Epithelial cell of proximal tubule (primary cell): ENCODE measurements at regions not wholly inside any gene's neighbourhood (a gene's known extent, or its start where the extent isn't known, plus 50 kb on each side); places are given as distances from the start of the nearest gene placed in this dataset.

Experiments used
- DNase-seq: peaks from one replicate; pipeline ENCODE4 v3.0.0-alpha.2; 2011; ENCODE audit warnings: low read depth
- H3K4me3 ChIP-seq: 2 replicates; pipeline ENCODE4 v1.5.1; 2011; ENCODE audit warnings: low read depth, mild to moderate bottlenecking, low read length
- CTCF ChIP-seq: conservative IDR thresholded peaks from 2 replicates; pipeline ENCODE4 v1.5.1; 2012; ENCODE audit warnings: low read depth, mild to moderate bottlenecking, low read length

GRCh38 chr1:10888291-10888690 lies 91.8 kb upstream of the CASZ1 start:
- H3K4me3 ChIP-seq = no peak overlapping the region
- no peak for TF ChIP-seq CTCF
- DNase-seq = no peak

DNA sequence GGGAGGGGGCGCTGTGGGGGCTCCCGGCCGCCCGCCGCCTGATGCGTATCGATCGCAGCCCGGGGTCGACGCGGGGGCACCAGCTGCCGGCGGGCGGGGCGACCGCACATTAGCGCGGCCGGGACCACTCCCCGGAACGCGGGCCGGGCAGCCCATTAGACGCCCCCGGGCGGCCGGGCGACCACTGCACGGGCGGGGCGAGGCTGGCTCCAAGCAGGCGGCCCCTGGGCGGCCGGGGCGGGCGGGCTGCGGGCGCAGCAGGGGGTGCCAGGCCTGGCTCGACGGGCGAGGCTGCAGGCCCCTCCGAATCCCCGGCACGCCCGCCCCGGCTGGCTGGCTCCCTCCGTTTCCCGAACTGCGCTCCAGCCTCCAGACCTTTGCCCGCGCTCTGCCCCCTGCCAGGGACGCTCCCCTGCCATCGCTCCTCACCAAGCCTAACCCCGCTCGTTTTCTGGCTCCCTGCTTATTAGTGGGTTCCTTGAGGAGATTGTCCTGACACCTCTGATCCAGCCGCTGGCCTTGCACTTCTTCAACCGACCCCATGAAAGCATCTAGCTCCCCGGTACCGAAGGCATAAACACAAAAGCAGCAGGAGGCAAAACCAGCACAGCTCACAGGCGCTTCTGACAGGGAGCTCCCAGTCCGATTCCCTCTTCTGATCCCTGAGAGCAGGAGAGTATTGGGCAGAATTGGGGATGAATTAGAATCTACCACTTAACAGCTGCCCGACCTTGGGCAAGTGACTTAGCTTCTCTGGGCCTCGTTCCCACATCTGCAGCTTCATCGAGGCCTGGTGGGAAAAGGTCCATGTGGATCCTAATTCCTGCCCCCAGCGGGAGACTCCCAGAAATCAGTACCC lies 92.6 kb upstream of the CASZ1 start:
- H3K4me3 ChIP-seq = no peak overlapping the region
- no peak for DNase-seq
- TF ChIP-seq CTCF = no peak

DNA sequence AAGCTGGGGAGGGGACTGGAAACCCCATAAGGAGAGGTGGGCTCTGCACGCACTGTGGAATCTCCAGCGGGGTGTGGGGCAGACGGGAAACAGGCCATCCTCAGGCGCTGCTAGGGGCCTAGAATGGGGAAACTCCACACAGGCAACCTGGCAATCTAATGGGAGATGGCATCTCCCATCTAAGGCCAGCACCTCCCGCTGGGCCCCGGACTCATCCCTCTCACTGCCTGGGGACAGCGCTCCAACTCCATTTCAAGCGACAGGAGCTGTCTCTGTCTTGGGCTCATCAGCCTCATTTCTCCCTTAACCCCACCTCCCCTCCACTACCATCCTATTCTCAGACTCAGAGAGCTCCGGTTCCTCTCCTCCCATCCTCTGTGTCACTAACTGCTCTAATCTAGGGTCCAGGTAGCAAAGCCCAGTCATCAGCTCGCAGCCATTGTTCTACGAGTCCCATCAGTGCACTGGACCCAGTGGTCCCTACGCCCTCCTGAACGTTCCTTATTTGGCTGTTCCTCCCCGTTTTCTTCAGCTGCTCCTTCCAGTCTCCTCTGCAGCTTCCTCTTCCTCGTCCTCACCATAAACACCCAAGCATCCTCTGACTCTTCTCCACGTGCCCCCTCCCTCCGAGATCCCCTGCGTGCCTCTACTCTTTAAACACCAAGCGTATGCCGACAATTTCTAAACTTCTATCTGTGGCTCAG lies 93.4 kb upstream of the CASZ1 start:
- no peak for DNase-seq
- no peak for TF ChIP-seq CTCF
- no peak overlapping the region for H3K4me3 ChIP-seq

- no peak overlapping the region for H3K4me3 ChIP-seq
- DNase-seq = no peak
- no peak for TF ChIP-seq CTCF
Observed at GRCh38 chr1:10890491-10891071, 94.1 kb upstream of the CASZ1 start.

- DNase-seq = no peak
- no peak for TF ChIP-seq CTCF
- no peak overlapping the region for H3K4me3 ChIP-seq
Observed at GRCh38 chr1:10891091-10891490, 94.6 kb upstream of the CASZ1 start.

- DNase-seq = no peak
- no peak overlapping the region for H3K4me3 ChIP-seq
- no peak for TF ChIP-seq CTCF
Observed at GRCh38 chr1:10892138-10893065, 96.0 kb upstream of the CASZ1 start.
